ENCODE measurements at regions not wholly inside any gene's neighbourhood (a gene's known extent, or its start where the extent isn't known, plus 50 kb on each side); places are given as distances from the start of the nearest gene placed in this dataset.

DNA sequence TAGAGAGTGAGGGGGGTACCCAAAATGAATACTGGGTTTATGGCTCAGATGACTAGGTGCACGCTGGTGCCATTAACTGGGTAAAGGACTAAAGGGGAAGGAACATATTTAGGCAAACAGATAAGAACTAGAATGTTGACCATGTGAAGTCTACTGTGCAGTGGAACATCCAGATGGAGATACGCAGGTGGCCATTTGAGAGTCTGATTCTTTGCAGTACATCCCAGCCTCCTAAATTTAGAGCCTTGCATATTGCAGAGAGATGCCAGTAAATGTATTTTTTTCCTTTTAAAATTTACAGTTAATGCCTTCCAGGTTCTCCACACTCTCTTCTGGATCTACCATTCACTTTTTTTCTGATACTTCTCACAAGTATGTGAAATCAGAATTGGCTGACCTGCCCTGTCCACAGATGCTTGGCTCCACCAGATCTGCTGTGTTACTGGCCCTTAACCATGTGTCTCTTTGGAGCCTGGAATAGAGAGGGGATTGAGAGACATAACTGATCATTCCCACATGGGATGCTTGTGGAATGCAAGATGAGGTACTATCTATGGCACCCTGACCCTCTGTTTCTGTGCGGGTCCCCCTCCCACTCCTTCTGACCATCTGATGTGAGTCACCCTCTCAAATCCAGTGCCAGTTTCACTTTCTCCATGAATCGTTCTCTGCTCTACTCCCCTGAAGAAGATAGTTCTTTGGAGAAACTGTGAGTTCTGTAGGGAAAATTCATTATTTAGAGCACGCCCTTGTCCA is 77.0 kb upstream of the NCAM1 start:
- TF ChIP-seq, protein P1, sequence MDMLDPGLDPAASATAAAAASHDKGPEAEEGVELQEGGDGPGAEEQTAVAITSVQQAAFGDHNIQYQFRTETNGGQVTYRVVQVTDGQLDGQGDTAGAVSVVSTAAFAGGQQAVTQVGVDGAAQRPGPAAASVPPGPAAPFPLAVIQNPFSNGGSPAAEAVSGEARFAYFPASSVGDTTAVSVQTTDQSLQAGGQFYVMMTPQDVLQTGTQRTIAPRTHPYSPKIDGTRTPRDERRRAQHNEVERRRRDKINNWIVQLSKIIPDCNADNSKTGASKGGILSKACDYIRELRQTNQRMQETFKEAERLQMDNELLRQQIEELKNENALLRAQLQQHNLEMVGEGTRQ (IDR thresholded peaks at IDR 0.05; ENCODE audit: low read depth, low read length): no peak
- TF ChIP-seq CHD1 (IDR thresholded peaks at IDR 0.05; ENCODE audit: low read depth, low read length): no peak
- TF ChIP-seq, protein P2, sequence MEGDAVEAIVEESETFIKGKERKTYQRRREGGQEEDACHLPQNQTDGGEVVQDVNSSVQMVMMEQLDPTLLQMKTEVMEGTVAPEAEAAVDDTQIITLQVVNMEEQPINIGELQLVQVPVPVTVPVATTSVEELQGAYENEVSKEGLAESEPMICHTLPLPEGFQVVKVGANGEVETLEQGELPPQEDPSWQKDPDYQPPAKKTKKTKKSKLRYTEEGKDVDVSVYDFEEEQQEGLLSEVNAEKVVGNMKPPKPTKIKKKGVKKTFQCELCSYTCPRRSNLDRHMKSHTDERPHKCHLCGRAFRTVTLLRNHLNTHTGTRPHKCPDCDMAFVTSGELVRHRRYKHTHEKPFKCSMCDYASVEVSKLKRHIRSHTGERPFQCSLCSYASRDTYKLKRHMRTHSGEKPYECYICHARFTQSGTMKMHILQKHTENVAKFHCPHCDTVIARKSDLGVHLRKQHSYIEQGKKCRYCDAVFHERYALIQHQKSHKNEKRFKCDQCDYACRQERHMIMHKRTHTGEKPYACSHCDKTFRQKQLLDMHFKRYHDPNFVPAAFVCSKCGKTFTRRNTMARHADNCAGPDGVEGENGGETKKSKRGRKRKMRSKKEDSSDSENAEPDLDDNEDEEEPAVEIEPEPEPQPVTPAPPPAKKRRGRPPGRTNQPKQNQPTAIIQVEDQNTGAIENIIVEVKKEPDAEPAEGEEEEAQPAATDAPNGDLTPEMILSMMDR (conservative IDR thresholded peaks at IDR 0.05; ENCODE audit: low read depth, low read length): no peak
- no peak for TF ChIP-seq POLR2A (IDR thresholded peaks at IDR 0.05; ENCODE audit: low read depth, low read length)
- no peak for TF ChIP-seq MAZ (IDR thresholded peaks at IDR 0.05; ENCODE audit: borderline replicate concordance, low read depth, low read length)
- no peak for TF ChIP-seq SMC3 (IDR thresholded peaks at IDR 0.05; ENCODE audit: low read depth, low read length)
